ENCODE measurements at regions not wholly inside any gene's neighbourhood (a gene's known extent, or its start where the extent isn't known, plus 50 kb on each side); places are given as distances from the start of the nearest gene placed in this dataset.

DNA sequence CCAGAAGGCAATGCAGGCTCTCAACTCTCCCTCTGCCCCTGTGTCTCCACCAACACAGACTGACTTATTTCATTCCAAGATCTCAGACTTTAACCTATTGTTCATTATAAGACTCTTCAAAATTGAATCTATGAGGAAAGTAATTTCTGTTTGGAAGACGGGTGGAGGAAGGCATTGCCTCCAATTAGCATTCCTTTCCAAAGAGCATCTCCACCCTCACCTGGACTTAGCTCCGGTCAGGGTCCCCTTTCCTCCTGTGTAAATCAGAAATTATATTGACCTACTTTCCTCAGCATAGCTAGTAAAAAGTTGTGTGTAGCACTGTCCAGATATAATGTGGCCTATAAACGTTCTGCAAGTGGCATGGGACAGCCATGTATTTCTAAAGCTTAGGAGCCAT lies 230.4 kb upstream of the ACVR2A start:
- TF ChIP-seq, protein P1, sequence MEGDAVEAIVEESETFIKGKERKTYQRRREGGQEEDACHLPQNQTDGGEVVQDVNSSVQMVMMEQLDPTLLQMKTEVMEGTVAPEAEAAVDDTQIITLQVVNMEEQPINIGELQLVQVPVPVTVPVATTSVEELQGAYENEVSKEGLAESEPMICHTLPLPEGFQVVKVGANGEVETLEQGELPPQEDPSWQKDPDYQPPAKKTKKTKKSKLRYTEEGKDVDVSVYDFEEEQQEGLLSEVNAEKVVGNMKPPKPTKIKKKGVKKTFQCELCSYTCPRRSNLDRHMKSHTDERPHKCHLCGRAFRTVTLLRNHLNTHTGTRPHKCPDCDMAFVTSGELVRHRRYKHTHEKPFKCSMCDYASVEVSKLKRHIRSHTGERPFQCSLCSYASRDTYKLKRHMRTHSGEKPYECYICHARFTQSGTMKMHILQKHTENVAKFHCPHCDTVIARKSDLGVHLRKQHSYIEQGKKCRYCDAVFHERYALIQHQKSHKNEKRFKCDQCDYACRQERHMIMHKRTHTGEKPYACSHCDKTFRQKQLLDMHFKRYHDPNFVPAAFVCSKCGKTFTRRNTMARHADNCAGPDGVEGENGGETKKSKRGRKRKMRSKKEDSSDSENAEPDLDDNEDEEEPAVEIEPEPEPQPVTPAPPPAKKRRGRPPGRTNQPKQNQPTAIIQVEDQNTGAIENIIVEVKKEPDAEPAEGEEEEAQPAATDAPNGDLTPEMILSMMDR (conservative IDR thresholded peaks at IDR 0.05 in 1 of 2, IDR thresholded peaks at IDR 0.05 in 1 of 2; ENCODE audit: low read depth in 1 of 2, low read length in 2 of 2) = no peak
- no peak for TF ChIP-seq EZH2 (IDR thresholded peaks at IDR 0.05; ENCODE audit: low read length, missing control alignments)

All from fibroblast of lung (primary cell).